AG04449 (cell line): ENCODE measurements at regions not wholly inside any gene's neighbourhood (a gene's known extent, or its start where the extent isn't known, plus 50 kb on each side); places are given as distances from the start of the nearest gene placed in this dataset.

Experiments
- CTCF ChIA-PET: fragments of 350-600 bp; formaldehyde crosslinking; extraction: SDS; loops from one replicate; lab custom pipeline; 2021; ENCODE audit warnings: antibody characterized with exemption; lab: Yijun Ruan, JAX
- POLR2A ChIA-PET: fragments of 400-600, 350-600 bp; formaldehyde crosslinking; extraction: SDS; loops from one replicate; lab custom pipeline; 2020; ENCODE audit warnings: antibody characterized with exemption, inconsistent platforms; lab: Yijun Ruan, JAX
- DNase-seq: peaks from one replicate; pipeline ENCODE4 v3.0.0-alpha.2; 2010; ENCODE audit warnings: low read depth, low spot score
- H3K4me3 ChIP-seq: 2 replicates; pipeline ENCODE4 v1.5.1; 2011; ENCODE audit warnings: low read depth, mild to moderate bottlenecking, control low read depth, low read length
- TF ChIP-seq, protein P1 (sequence below): IDR thresholded peaks from one replicate; pipeline ENCODE4 v1.5.1; 2011; ENCODE audit warnings: mild to moderate bottlenecking, moderate library complexity, low read length, control low read depth, inconsistent platforms; ENCODE audit not compliant: insufficient read depth; ENCODE audit errors: missing control alignments

DNA sequence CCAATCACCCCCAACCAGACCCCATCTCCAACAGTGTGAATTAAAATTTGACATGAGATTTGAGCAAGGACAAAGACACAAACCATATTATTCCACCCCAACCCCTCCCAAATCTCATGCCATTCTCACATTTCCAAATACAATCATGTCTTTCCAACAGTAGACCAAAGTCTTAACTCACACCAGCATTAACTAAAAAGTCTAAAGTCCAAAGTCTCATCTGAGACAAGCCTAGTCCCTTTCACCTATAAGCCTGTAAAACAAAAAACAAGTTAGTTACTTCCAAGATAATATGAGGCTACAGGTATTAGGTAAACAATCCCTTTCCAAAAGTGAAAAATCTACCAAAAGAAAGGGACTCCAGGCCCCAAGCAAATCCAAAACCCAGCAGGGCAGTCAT is 140.6 kb upstream of the NR4A3 start:
- no peak overlapping the region for H3K4me3 ChIP-seq
- DNase-seq, result no peak
- TF ChIP-seq, protein P1, sequence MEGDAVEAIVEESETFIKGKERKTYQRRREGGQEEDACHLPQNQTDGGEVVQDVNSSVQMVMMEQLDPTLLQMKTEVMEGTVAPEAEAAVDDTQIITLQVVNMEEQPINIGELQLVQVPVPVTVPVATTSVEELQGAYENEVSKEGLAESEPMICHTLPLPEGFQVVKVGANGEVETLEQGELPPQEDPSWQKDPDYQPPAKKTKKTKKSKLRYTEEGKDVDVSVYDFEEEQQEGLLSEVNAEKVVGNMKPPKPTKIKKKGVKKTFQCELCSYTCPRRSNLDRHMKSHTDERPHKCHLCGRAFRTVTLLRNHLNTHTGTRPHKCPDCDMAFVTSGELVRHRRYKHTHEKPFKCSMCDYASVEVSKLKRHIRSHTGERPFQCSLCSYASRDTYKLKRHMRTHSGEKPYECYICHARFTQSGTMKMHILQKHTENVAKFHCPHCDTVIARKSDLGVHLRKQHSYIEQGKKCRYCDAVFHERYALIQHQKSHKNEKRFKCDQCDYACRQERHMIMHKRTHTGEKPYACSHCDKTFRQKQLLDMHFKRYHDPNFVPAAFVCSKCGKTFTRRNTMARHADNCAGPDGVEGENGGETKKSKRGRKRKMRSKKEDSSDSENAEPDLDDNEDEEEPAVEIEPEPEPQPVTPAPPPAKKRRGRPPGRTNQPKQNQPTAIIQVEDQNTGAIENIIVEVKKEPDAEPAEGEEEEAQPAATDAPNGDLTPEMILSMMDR, result no peak
- ChIA-PET POLR2A (no interaction called here), CTCF (interaction anchor here (1.2 kb wide), 1 partner anchor 416 kb away, joined by 3 read pairs; no protein-coding TSS in a partner anchor)

DNA sequence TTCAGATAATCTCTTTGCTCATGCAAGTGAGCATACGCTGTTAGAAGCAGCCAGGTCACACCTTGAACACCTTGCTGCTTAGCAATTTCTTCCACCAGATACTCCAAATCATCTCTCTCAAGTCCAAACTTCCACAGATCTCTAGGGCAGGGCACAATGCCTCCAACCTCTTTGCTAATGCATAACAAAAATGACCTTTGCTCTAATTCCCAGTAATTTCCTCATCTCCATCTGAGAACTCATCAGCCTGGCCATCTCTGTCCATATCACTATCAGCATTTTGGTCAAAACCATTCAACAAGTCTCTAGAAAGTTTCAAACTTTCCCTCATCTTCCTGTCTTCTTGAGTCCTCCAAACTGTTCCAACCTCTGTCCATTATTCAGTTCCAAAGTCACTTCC is 139.3 kb upstream of the NR4A3 start:
- CTCF ChIA-PET, result no interaction called here
- no peak overlapping the region for H3K4me3 ChIP-seq
- TF ChIP-seq, protein P1, result no peak
- POLR2A ChIA-PET, result no interaction called here
- DNase-seq, result no peak

DNA sequence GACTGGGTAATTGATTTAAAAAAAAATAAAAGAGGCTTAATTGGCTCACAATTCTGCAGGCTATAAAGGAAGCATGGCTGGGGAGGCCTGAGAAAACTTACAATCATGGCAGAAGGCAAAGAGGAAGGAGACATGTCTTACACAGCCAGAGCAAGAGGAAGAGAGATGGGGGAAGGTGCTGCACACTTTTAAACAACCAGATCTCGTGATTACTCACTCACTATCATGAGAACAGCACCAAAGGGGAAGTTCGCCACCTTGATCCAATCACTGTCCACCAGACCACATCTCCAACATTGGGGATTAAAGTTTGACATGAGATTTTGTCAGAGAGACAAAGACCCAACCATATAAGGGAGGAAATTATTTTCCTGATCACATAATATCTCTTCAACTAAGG is 138.8 kb upstream of the NR4A3 start:
- TF ChIP-seq, protein P1, result no peak
- ChIA-PET POLR2A (no interaction called here), CTCF (no interaction called here)
- no peak overlapping the region for H3K4me3 ChIP-seq
- DNase-seq, result no peak

DNA sequence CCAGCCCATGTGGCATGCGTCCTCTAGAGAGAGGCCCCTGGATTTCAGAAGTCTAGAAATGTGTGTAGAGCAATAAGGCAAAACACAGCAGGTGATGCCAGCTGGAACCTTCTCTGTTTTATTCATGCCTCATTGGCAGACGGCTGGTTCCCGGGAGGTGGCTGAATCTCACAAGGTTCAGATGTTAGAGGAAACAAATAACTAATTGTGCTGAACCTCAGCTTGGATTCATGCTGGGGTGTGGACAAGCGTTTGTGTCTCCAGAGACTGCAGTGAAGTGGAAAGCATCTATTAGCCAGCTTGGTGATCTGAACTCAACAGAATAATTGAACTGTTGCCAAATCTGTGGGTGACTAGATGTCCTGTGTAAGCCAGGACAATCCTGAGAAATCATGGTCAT is 131.1 kb upstream of the NR4A3 start:
- ChIA-PET CTCF (no interaction called here), POLR2A (no interaction called here)
- TF ChIP-seq, protein P1, result no peak
- H3K4me3 ChIP-seq, result no peak overlapping the region
- DNase-seq, result no peak

DNA sequence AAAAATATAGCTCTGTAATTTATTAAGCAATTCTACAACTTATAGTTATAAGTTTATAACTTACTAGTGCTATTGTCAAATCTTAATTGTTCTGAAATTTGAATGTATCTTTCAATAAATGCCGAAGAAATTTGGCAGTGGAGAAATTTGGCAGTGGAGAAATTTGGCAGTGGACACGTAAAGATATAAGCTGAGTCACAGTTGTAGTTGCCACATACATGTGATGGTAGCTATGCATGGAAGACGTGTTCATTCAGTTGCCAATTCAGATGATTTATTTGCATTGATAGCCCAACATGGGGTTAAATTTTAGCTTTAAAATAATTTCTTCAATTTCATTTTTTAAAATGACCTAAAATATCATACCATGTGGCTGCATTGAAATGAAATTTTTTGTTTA is 127.8 kb upstream of the NR4A3 start:
- POLR2A ChIA-PET, result no interaction called here
- CTCF ChIA-PET, result interaction anchor here (0.9 kb wide), 1 partner anchor 908 kb away, joined by 3 read pairs; no protein-coding TSS in a partner anchor

DNA sequence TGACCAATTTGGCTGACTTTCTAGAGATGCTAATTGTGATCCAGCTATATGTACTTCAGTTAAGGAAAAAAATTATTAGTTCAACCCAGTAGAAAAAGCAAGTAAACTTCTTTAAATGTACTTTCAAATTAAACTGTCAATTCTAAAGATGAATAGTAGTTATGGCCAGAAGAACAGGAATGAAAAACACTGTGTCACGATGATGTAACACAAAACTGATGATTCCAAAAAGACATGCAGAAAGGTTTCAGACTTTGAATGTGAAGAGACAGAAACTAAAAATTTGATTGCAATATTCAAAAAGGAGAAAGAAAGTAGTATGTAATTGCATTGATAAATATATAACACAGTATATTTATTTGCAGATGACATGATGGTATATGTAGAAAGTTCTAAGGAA is 127.3 kb upstream of the NR4A3 start:
- TF ChIP-seq, protein P1, result no peak
- no peak for DNase-seq
- POLR2A ChIA-PET, result no interaction called here
- no peak overlapping the region for H3K4me3 ChIP-seq
- CTCF ChIA-PET, result no interaction called here

More for the DNA sequence above, 127.8 kb upstream of the NR4A3 start:
- TF ChIP-seq, protein P1, result no peak
- DNase-seq, result no peak
- H3K4me3 ChIP-seq, result no peak overlapping the region
